Lung (tissue), 11 donors: ENCODE measurements at regions not wholly inside any gene's neighbourhood (a gene's known extent, or its start where the extent isn't known, plus 50 kb on each side); places are given as distances from the start of the nearest gene placed in this dataset.
A peak's percentile ranks its signal among the peaks of the same experiment; 100 is the strongest.
"Not testable (repeated sequence)": the region's sequence is repeated elsewhere in the genome, so short reads cannot be mapped to it uniquely, and the experiment has no call there.

Source experiments
- ATAC-seq: fragments of 200-7000 bp; cut with Tn5 transposase; one replicate; pipeline ENCODE4 v1.9.1; 2020; ENCODE audit warnings: moderate number of reproducible peaks; ENCODE audit not compliant: insufficient read depth, low FRiP score
- DNase-seq, 3 donors: peaks; one replicate each; pipeline ENCODE4 v3.0.0-alpha.2; 2013 to 2017
- H3K27ac ChIP-seq, 2 donors: one replicate each; pipeline ENCODE4 v1.5.1; 2013; ENCODE audit warnings: mild to moderate bottlenecking in 2 of 2, moderate library complexity in 2 of 2, control low read depth in 1 of 2, inconsistent platforms in 1 of 2, low read depth in 1 of 2, low read length in 1 of 2
- H3K27me3 ChIP-seq, 3 donors: one replicate each; pipeline ENCODE4 v1.5.1; 2013; ENCODE audit warnings: low read length in 2 of 3; ENCODE audit not compliant: control insufficient read depth in 3 of 3, insufficient read depth in 3 of 3
- H3K36me3 ChIP-seq, 4 donors: one replicate each; pipeline ENCODE4 v1.5.1; 2013; ENCODE audit warnings: low read length in 4 of 4, mild to moderate bottlenecking in 1 of 4, moderate library complexity in 1 of 4; ENCODE audit not compliant: control insufficient read depth in 4 of 4, insufficient read depth in 4 of 4
- H3K4me1 ChIP-seq, 5 donors: one replicate each; pipeline ENCODE4 v1.5.1; 2013; ENCODE audit warnings: low read length in 5 of 5, mild to moderate bottlenecking in 2 of 5, moderate library complexity in 1 of 5; ENCODE audit not compliant: control insufficient read depth in 5 of 5, insufficient read depth in 5 of 5
- H3K4me3 ChIP-seq: one replicate; pipeline ENCODE4 v1.5.1; 2013; ENCODE audit warnings: mild to moderate bottlenecking, control low read depth, moderate library complexity
- H3K9ac ChIP-seq, 2 donors: one replicate each; pipeline ENCODE4 v1.5.1; 2013; ENCODE audit warnings: low read length in 2 of 2, control low read depth in 1 of 2; ENCODE audit not compliant: insufficient read depth in 1 of 2
- H3K9me3 ChIP-seq, 4 donors: one replicate each; pipeline ENCODE4 v1.5.1; 2013; ENCODE audit warnings: low read length in 3 of 4, mild to moderate bottlenecking in 1 of 4, moderate library complexity in 1 of 4; ENCODE audit not compliant: control insufficient read depth in 4 of 4, insufficient read depth in 3 of 4
- CTCF ChIP-seq: IDR thresholded peaks from 2 replicates; pipeline ENCODE4 v1.5.1; 2012; ENCODE audit warnings: mild to moderate bottlenecking; ENCODE audit errors: control extremely low read depth, extremely low read depth
- WGBS, 2 donors: extraction: QIAGEN DNeasy Blood & Tissue Kit; methylation state at CpG; one replicate each; pipeline ENCODE4 v1.1.7; 2013; 5-methylcytosine and 5-hydroxymethylcytosine counted together
- donor health status: control.
- donor health status: control.
- donor health status: Bipolar disorder and iron deficiency.
- donor health status: healthy.
- donor health status: DM: yes; HTN: yes; CAD: no.

GRCh38 chr6:75023634-75024033 is 182.2 kb downstream of the COL12A1 start:
- Histone ChIP-seq H3K4me3 (no peak overlapping the region), H3K27ac (no peak overlapping the region), H3K9me3 (no peaks in the 10 kb centered on the region), H3K9ac (no peak overlapping the region), H3K36me3 (no peaks in the 10 kb centered on the region), H3K27me3 (no peaks in the 10 kb centered on the region), H3K4me1 (peaks cover 0 to 8% (median 0%) of the 10 kb centered on the region in 5 donors)
- TF ChIP-seq CTCF, result no peak
- DNase-seq, result no peak
- ATAC-seq, result no peak

GRCh38 chr6:75020971-75021370 is 184.9 kb downstream of the COL12A1 start:
- 73 to 93% methylated on average over 1 of the region's 1 CpG for WGBS, 2 donors
- no peaks in the 10 kb centered on the region for H3K9me3 ChIP-seq
- H3K27ac ChIP-seq, result no peak overlapping the region
- ATAC-seq (no peak), DNase-seq (peak in 2 of 3 donors; percentile 54 to 55)
- TF ChIP-seq CTCF, result no peak
- no peaks in the 10 kb centered on the region for H3K27me3 ChIP-seq
- H3K9ac ChIP-seq, result no peak overlapping the region
- H3K4me3 ChIP-seq, result no peak overlapping the region
- no peaks in the 10 kb centered on the region for H3K36me3 ChIP-seq
- peaks cover 0 to 8% (median 0%) of the 10 kb centered on the region in 5 donors for H3K4me1 ChIP-seq

- Histone ChIP-seq H3K4me3 (no peak overlapping the region), H3K9ac (no peak overlapping the region), H3K36me3 (no peaks in the 10 kb centered on the region), H3K4me1 (peaks cover 0 to 8% (median 0%) of the 10 kb centered on the region in 5 donors), H3K9me3 (no peaks in the 10 kb centered on the region), H3K27ac (no peak overlapping the region), H3K27me3 (no peaks in the 10 kb centered on the region)
- ATAC-seq, result no peak
- peak in 2 of 3 donors; percentile 26 to 29 for DNase-seq
- 66 to 82% methylated on average over 2 of the region's 2 CpGs for WGBS, 2 donors
- TF ChIP-seq CTCF, result no peak
Observed at GRCh38 chr6:75020376-75020775, 185.5 kb downstream of the COL12A1 start.

GRCh38 chr6:75012018-75012417 is 193.8 kb downstream of the COL12A1 start:
- WGBS, 2 donors, result 70 to 80% methylated on average over 2 of the region's 2 CpGs
- Histone ChIP-seq H3K4me1 (no peaks in the 10 kb centered on the region), H3K4me3 (no peak overlapping the region), H3K27ac (no peak overlapping the region), H3K36me3 (no peaks in the 10 kb centered on the region), H3K9ac (no peak overlapping the region), H3K27me3 (no peaks in the 10 kb centered on the region), H3K9me3 (peaks cover 0 to 2% (median 0%) of the 10 kb centered on the region in 4 donors)
- no peak for TF ChIP-seq CTCF
- ATAC-seq (no peak), DNase-seq (peak in 2 of 3 donors; percentile 18 to 35)

- DNase-seq, H3K9me3 ChIP-seq, H3K27ac ChIP-seq, H3K4me1 ChIP-seq, H3K36me3 ChIP-seq, ATAC-seq, H3K4me3 ChIP-seq, H3K27me3 ChIP-seq, H3K9ac ChIP-seq: not testable (repeated sequence)
- 86 to 93% methylated on average over 8 of the region's 8 CpGs for WGBS, 2 donors
Observed at GRCh38 chr6:75003984-75004383, 201.9 kb downstream of the COL12A1 start.
